ENCODE measurements at regions not wholly inside any gene's neighbourhood (a gene's known extent, or its start where the extent isn't known, plus 50 kb on each side); places are given as distances from the start of the nearest gene placed in this dataset.

DNA sequence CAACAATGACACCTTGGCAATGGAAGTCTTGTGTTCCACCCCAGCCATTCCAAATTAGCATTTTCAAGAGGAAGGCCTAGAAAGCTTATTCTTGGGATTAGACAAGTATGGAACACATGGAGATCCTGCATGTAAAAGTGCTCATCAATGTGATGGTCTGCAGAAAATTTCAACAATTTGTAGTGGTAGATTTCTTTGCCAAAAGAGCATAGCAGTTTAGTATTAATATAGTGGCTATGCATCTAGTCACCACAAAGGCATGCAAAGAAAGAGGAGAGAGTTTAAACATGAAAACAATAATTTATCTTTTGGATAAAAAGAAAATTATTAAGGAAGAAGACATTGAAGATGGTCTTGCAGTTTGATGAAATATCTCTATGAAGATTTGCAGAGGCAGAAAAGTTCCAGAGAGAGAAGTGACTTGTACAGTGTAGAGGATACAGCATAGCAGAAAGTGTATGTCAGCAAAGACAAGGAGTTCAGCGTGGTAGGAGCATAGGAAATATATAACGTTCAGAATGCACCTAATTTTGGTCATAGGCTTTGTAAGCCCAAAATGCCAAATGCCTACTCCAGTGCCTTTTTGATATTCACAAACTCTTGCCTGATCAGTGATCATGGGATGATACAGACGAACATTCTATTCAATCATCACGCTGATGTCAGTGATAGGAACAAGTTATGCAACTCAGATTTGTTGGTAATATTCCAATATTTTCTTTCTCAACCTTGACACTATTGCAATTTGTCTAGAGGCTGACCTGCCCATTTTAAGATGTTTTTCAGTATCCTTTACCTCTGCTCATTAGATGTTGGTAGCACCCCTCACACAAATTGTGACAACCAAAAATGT is 727.9 kb upstream of the SOX9 start:
- Histone ChIP-seq H3K27me3 (ENCODE audit: insufficient read depth, low read length) (no peaks in the 10 kb centered on the region), H3K4me1 (ENCODE audit: insufficient read depth, low read length) (no peaks in the 10 kb centered on the region), H3K36me3 (ENCODE audit: insufficient read depth, low read depth, low read length) (no peaks in the 10 kb centered on the region), H3K9me3 (ENCODE audit: insufficient read depth, low read depth, low read length) (peaks cover 3% of the 10 kb centered on the region; the same call in 1 of the 2 replicates), H3K27ac (ENCODE audit: low read length) (no peak overlapping the region), H3K4me3 (ENCODE audit: low read length) (no peak overlapping the region), H3K9ac (ENCODE audit: low read depth, low read length) (no peak overlapping the region)

DNA sequence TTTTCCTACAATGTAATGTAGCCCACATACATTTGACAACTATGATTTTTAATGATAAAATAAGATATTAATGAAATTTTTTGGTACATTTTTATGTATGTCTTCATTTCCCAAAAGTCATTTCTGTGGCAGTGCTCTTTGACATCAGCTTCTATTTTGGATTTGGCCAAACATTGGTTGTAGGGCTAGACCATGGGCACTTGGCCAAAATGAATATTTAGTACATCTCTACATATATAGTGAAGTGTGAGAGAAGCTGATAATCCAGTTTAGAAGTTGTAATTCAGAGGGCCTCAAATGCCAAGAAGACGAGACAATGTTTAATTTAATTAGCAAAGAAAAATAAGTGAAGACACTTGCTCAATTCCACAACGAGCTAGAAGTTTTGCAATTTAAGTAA is 724.9 kb upstream of the SOX9 start:
- H3K4me1 ChIP-seq (ENCODE audit: insufficient read depth, low read length): peaks cover 9% of the 10 kb centered on the region; the same call in 1 of the 2 replicates
- H3K27me3 ChIP-seq (ENCODE audit: insufficient read depth, low read length): no peaks in the 10 kb centered on the region
- H3K27ac ChIP-seq (ENCODE audit: low read length): no peak overlapping the region
- H3K36me3 ChIP-seq (ENCODE audit: insufficient read depth, low read depth, low read length): no peaks in the 10 kb centered on the region
- H3K4me3 ChIP-seq (ENCODE audit: low read length): no peak overlapping the region
- no peaks in the 10 kb centered on the region for H3K9me3 ChIP-seq (ENCODE audit: insufficient read depth, low read depth, low read length)
- no peak overlapping the region for H3K9ac ChIP-seq (ENCODE audit: low read depth, low read length)

DNA sequence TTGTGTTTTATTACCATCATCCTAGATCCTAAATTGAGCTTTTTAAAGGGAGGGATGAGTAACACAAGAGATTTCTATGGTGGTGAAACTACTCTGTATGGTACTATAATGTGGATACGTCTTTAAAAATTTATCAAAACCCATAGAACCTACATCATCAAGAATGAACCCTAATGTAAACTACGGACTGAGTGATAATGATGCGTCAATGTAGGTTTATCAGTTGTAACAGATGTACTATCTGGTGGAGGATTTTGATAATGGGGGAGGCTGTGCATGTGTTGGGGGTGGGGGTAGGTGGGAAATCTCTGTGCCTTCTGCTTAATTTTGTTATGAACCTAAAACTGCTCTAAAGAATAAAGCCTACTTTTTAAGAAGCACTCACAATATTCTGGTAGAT is 724.1 kb upstream of the SOX9 start:
- H3K27me3 ChIP-seq (ENCODE audit: insufficient read depth, low read length): no peaks in the 10 kb centered on the region
- no peak overlapping the region for H3K9ac ChIP-seq (ENCODE audit: low read depth, low read length)
- no peak overlapping the region for H3K27ac ChIP-seq (ENCODE audit: low read length)
- H3K4me1 ChIP-seq (ENCODE audit: insufficient read depth, low read length): peaks cover 9% of the 10 kb centered on the region; the same call in 1 of the 2 replicates
- no peak overlapping the region for H3K4me3 ChIP-seq (ENCODE audit: low read length)
- H3K36me3 ChIP-seq (ENCODE audit: insufficient read depth, low read depth, low read length): no peaks in the 10 kb centered on the region
- no peaks in the 10 kb centered on the region for H3K9me3 ChIP-seq (ENCODE audit: insufficient read depth, low read depth, low read length)

DNA sequence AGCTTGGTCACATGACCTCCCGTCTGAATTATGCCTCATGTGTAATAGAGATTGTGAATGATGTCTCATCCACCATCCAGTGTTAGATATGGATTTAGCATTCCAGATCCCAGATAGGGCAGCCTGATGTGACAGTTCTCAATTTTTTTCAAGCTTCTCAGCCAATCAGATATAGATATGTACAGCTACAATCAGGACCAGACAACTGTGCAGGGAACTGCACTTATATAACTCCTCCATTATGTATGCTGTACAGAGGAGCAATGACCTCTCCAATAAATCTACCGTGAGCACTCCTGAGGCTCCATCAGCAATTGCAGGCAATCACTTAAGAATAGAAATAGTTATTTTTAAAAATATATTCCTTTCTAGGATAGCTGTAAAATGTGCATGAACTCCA is 722.8 kb upstream of the SOX9 start:
- no peak overlapping the region for H3K9ac ChIP-seq (ENCODE audit: low read depth, low read length)
- H3K4me1 ChIP-seq (ENCODE audit: insufficient read depth, low read length): peaks cover 9% of the 10 kb centered on the region; the same call in 1 of the 2 replicates
- H3K9me3 ChIP-seq (ENCODE audit: insufficient read depth, low read depth, low read length): no peaks in the 10 kb centered on the region
- no peaks in the 10 kb centered on the region for H3K27me3 ChIP-seq (ENCODE audit: insufficient read depth, low read length)
- no peak overlapping the region for H3K27ac ChIP-seq (ENCODE audit: low read length)
- H3K4me3 ChIP-seq (ENCODE audit: low read length): no peak overlapping the region
- no peaks in the 10 kb centered on the region for H3K36me3 ChIP-seq (ENCODE audit: insufficient read depth, low read depth, low read length)

DNA sequence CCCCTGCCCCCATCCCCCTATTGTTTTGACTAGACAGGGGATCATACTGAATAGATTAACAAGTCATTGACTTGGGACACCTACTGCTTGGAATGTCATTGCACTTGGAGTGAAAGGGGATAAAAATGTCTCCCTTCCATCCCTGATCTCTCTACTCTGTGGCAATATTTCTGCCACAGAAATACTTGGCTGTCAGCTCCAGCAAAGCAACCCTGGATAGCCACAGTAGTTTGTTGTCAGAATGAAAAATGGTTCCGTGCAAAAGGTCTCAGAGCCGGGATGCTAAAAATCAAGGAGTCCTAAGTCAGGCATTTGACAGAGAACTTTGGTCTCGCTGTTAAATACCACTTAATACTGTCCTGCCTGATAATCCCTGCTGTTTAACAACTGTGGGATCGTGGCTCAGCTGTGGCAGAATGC is 722.0 kb upstream of the SOX9 start:
- no peak overlapping the region for H3K4me3 ChIP-seq (ENCODE audit: low read length)
- H3K9ac ChIP-seq (ENCODE audit: low read depth, low read length): no peak overlapping the region
- H3K4me1 ChIP-seq (ENCODE audit: insufficient read depth, low read length): peaks cover 9% of the 10 kb centered on the region; the same call in 1 of the 2 replicates
- H3K9me3 ChIP-seq (ENCODE audit: insufficient read depth, low read depth, low read length): no peaks in the 10 kb centered on the region
- no peaks in the 10 kb centered on the region for H3K36me3 ChIP-seq (ENCODE audit: insufficient read depth, low read depth, low read length)
- H3K27ac ChIP-seq (ENCODE audit: low read length): no peak overlapping the region
- H3K27me3 ChIP-seq (ENCODE audit: insufficient read depth, low read length): no peaks in the 10 kb centered on the region

DNA sequence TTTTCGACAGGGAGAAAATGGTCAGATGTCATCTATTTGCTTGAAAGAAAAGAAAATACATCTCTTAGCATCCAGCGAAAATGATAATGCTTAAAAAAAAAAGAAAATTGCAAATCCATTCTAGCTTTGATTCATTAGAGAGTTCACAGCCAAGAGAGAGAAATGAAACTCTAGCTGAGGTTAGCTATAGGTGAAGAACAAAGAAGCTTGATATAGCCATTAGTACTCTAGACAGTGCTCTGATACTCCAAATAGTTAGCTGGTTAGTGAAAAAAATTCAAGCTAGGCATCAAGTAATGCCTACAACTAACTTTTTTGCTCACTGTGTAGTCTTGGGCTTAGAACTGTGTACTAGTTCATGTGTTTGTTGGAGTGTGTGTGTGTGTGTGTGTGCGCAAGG is 721.6 kb upstream of the SOX9 start:
- Histone ChIP-seq H3K9ac (ENCODE audit: low read depth, low read length) (no peak overlapping the region), H3K27ac (ENCODE audit: low read length) (no peak overlapping the region), H3K36me3 (ENCODE audit: insufficient read depth, low read depth, low read length) (no peaks in the 10 kb centered on the region), H3K27me3 (ENCODE audit: insufficient read depth, low read length) (no peaks in the 10 kb centered on the region), H3K4me3 (ENCODE audit: low read length) (no peak overlapping the region), H3K9me3 (ENCODE audit: insufficient read depth, low read depth, low read length) (no peaks in the 10 kb centered on the region), H3K4me1 (ENCODE audit: insufficient read depth, low read length) (peaks cover 9% of the 10 kb centered on the region; the same call in 1 of the 2 replicates)

DNA sequence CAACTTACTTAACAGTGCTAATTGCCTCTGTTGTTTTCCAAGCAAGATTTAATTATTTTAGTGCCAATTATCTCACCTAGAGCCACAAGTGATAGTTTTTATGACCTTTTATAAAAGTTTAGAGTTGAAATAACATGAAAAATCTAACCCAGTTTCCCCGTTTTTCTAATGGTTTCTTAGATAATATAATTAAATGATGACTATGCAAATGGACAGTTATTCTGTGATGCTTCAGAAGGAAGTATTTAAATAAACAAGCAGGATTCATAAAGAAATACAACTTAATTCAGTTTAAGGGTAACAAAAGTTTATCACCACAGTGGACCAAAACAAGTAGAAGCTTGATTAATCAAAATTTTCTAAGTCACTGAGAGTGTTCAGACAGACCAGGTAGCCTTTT is 721.2 kb upstream of the SOX9 start:
- H3K4me3 ChIP-seq (ENCODE audit: low read length): no peak overlapping the region
- no peaks in the 10 kb centered on the region for H3K36me3 ChIP-seq (ENCODE audit: insufficient read depth, low read depth, low read length)
- H3K9me3 ChIP-seq (ENCODE audit: insufficient read depth, low read depth, low read length): no peaks in the 10 kb centered on the region
- H3K27ac ChIP-seq (ENCODE audit: low read length): no peak overlapping the region
- peaks cover 9% of the 10 kb centered on the region; the same call in 1 of the 2 replicates for H3K4me1 ChIP-seq (ENCODE audit: insufficient read depth, low read length)
- no peaks in the 10 kb centered on the region for H3K27me3 ChIP-seq (ENCODE audit: insufficient read depth, low read length)
- H3K9ac ChIP-seq (ENCODE audit: low read depth, low read length): no peak overlapping the region

DNA sequence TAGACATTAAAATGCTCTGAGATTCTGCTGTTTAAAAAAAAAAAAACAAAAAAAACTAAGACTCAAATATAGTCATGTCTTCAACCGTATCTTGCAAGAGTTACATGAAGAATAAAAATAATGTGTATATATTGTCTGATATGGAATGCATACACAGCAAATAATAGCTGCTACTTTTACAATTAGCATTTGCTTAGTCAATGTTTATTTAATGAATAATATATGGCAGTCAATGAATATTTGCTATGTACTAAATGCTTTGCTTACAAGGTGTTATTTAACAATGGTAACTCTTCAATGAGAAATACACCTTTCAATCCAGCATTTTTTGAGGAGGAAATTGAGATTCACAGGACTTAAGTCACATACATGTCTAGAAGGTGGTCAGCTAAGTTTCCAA is 718.8 kb upstream of the SOX9 start:
- peaks cover 9% of the 10 kb centered on the region; the same call in 1 of the 2 replicates for H3K4me1 ChIP-seq (ENCODE audit: insufficient read depth, low read length)
- no peak overlapping the region for H3K27ac ChIP-seq (ENCODE audit: low read length)
- H3K9me3 ChIP-seq (ENCODE audit: insufficient read depth, low read depth, low read length): no peaks in the 10 kb centered on the region
- H3K36me3 ChIP-seq (ENCODE audit: insufficient read depth, low read depth, low read length): no peaks in the 10 kb centered on the region
- H3K9ac ChIP-seq (ENCODE audit: low read depth, low read length): no peak overlapping the region
- H3K27me3 ChIP-seq (ENCODE audit: insufficient read depth, low read length): no peaks in the 10 kb centered on the region
- H3K4me3 ChIP-seq (ENCODE audit: low read length): no peak overlapping the region

DNA sequence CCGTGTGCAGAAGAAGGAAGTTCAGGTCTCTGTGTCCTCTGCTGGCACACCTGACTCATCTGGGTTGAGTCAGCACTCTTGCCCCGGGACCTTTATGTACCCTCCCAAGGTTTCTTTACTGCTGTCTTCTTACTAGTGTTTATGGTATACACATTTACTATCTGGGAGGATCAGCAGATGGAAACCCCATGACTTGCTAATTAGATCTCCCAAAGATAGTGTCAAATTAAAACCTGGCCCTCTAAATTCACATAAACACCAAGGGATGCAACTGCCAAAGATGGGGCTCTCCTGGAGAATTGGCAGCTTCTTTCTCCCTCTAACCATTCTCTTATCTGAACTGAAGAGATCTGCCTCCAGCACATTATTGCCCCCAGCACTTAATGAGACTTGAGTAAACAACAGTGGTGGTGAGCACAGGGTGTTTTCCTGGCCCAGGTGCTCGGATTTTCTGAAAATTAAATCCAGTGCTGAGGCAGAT is 718.1 kb upstream of the SOX9 start:
- peaks cover 9% of the 10 kb centered on the region; the same call in 1 of the 2 replicates for H3K4me1 ChIP-seq (ENCODE audit: insufficient read depth, low read length)
- no peaks in the 10 kb centered on the region for H3K27me3 ChIP-seq (ENCODE audit: insufficient read depth, low read length)
- H3K36me3 ChIP-seq (ENCODE audit: insufficient read depth, low read depth, low read length): no peaks in the 10 kb centered on the region
- H3K27ac ChIP-seq (ENCODE audit: low read length): no peak overlapping the region
- no peaks in the 10 kb centered on the region for H3K9me3 ChIP-seq (ENCODE audit: insufficient read depth, low read depth, low read length)
- no peak overlapping the region for H3K4me3 ChIP-seq (ENCODE audit: low read length)
- no peak overlapping the region for H3K9ac ChIP-seq (ENCODE audit: low read depth, low read length)

DNA sequence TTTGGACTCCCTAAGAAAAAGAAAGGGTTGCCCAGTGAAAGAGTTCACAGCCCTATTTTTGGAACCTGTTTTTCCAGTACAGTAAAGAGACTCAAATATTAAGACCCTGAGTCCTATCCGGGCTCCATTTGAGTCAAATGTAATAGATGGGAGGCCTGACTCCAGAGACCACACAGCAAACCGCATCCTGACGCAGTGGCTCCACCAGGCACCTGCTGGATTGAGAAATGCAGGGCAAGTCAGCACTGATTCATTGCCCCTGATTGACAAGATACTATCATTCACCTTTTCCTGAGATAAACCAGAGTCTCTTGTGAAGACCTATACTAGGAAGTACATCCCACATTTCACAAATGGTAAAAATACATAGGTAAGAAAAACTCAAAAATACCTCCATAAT is 715.7 kb upstream of the SOX9 start:
- Histone ChIP-seq H3K36me3 (ENCODE audit: insufficient read depth, low read depth, low read length) (no peaks in the 10 kb centered on the region), H3K9ac (ENCODE audit: low read depth, low read length) (no peak overlapping the region), H3K27me3 (ENCODE audit: insufficient read depth, low read length) (no peaks in the 10 kb centered on the region), H3K27ac (ENCODE audit: low read length) (no peak overlapping the region), H3K4me3 (ENCODE audit: low read length) (no peak overlapping the region), H3K9me3 (ENCODE audit: insufficient read depth, low read depth, low read length) (no peaks in the 10 kb centered on the region; the same call in 1 of the 2 replicates), H3K4me1 (ENCODE audit: insufficient read depth, low read length) (no peaks in the 10 kb centered on the region)

DNA sequence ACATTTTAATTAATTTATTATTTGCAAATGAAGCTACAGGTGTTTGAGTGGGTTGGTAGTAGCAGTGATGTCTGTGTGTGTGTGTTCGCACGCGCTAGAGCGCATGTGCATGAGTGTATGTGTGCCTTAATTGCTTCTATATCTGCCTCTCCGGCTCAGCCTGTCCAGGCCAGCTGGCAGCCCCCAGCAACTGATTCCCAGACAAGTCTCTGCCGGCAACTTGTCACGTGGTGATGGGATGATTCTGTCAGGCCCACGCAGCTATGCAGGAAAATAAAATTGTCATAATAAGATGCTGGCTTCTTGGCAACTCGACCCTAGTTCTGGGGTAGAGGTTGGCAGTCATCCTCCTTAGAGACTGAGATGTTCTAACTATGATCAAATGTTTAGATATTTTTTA is 712.8 kb upstream of the SOX9 start:
- no peak overlapping the region for H3K27ac ChIP-seq (ENCODE audit: low read length)
- H3K4me1 ChIP-seq (ENCODE audit: insufficient read depth, low read length): no peaks in the 10 kb centered on the region
- H3K4me3 ChIP-seq (ENCODE audit: low read length): no peak overlapping the region
- no peaks in the 10 kb centered on the region; the same call in 1 of the 2 replicates for H3K9me3 ChIP-seq (ENCODE audit: insufficient read depth, low read depth, low read length)
- H3K27me3 ChIP-seq (ENCODE audit: insufficient read depth, low read length): no peaks in the 10 kb centered on the region
- H3K36me3 ChIP-seq (ENCODE audit: insufficient read depth, low read depth, low read length): no peaks in the 10 kb centered on the region
- H3K9ac ChIP-seq (ENCODE audit: low read depth, low read length): no peak overlapping the region

DNA sequence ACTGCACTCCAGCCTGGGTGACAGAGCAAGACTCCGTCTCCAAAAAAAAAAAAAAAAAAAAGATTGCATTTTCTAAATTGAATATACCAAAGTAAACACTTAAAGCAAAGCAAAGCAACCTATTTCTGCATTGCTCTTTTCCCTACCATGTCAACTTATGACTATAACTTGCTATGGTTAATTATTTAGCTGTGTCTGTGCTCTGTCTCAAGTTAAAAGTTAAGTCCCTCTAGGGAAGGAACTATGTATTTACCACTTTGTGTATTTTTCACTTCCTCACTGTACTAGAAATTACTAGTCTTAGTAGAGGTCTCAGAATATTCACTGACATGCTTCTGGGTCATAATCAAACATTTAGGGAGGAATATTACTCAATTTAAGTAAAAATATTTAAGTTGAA is 711.7 kb upstream of the SOX9 start:
- Histone ChIP-seq H3K9ac (ENCODE audit: low read depth, low read length) (no peak overlapping the region), H3K36me3 (ENCODE audit: insufficient read depth, low read depth, low read length) (no peaks in the 10 kb centered on the region), H3K4me3 (ENCODE audit: low read length) (no peak overlapping the region), H3K9me3 (ENCODE audit: insufficient read depth, low read depth, low read length) (no peaks in the 10 kb centered on the region; the same call in 1 of the 2 replicates), H3K4me1 (ENCODE audit: insufficient read depth, low read length) (no peaks in the 10 kb centered on the region), H3K27ac (ENCODE audit: low read length) (no peak overlapping the region), H3K27me3 (ENCODE audit: insufficient read depth, low read length) (no peaks in the 10 kb centered on the region)

Data from iPS-20b (cell line).